ENCODE measurements at regions not wholly inside any gene's neighbourhood (a gene's known extent, or its start where the extent isn't known, plus 50 kb on each side); places are given as distances from the start of the nearest gene placed in this dataset.

DNA sequence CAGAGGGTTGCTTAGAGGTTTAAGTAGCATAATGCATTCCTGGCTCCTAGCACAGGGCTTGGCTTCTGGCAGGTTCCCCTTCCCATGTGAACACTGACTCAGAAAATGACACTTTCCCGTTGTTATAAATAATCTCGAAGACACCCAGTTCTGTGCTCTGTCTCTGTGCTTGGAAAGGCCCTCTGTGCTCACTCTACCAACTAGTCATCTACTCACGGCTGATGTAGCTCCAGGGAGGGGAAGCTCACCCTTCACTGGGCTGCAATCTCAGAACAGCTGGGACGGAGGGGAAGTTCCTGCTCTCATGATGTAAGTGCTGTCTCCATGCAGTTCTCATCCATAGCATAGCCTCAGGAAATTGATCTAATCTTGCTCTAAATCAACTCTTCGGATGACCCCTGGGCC, 230.5 kb upstream of the ASIC2 start:
- TF ChIP-seq, protein P1, sequence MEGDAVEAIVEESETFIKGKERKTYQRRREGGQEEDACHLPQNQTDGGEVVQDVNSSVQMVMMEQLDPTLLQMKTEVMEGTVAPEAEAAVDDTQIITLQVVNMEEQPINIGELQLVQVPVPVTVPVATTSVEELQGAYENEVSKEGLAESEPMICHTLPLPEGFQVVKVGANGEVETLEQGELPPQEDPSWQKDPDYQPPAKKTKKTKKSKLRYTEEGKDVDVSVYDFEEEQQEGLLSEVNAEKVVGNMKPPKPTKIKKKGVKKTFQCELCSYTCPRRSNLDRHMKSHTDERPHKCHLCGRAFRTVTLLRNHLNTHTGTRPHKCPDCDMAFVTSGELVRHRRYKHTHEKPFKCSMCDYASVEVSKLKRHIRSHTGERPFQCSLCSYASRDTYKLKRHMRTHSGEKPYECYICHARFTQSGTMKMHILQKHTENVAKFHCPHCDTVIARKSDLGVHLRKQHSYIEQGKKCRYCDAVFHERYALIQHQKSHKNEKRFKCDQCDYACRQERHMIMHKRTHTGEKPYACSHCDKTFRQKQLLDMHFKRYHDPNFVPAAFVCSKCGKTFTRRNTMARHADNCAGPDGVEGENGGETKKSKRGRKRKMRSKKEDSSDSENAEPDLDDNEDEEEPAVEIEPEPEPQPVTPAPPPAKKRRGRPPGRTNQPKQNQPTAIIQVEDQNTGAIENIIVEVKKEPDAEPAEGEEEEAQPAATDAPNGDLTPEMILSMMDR (IDR thresholded peaks at IDR 0.05; ENCODE audit: extremely low read depth in 1 of 2, insufficient read depth in 1 of 2, low read depth in 1 of 2, low read length in 2 of 2) = no peak
- no peak for TF ChIP-seq POLR2AphosphoS5 (IDR thresholded peaks at IDR 0.05; ENCODE audit: insufficient read depth, low read depth, low read length)

Measured in endothelial cell of umbilical vein (primary cell).